H9 (cell line): ENCODE measurements at regions not wholly inside any gene's neighbourhood (a gene's known extent, or its start where the extent isn't known, plus 50 kb on each side); places are given as distances from the start of the nearest gene placed in this dataset.

Experiments
- DNase-seq: peaks from one replicate; pipeline ENCODE4 v3.0.0-alpha.2; 2017
- H2AFZ ChIP-seq: one replicate; pipeline ENCODE4 v1.6.1; 2013; ENCODE audit warnings: mild to moderate bottlenecking, low read length, control low read depth, moderate library complexity
- H2AK5ac ChIP-seq: 2 replicates; pipeline ENCODE4 v1.6.1; 2013; ENCODE audit warnings: low read length, control low read depth, mixed read lengths; ENCODE audit not compliant: insufficient read length
- H2BK120ac ChIP-seq: one replicate; pipeline ENCODE4 v1.6.1; 2013; ENCODE audit warnings: low read depth, mild to moderate bottlenecking, low read length, control low read depth, inconsistent platforms; ENCODE audit not compliant: poor library complexity, severe bottlenecking
- H2BK12ac ChIP-seq: 2 replicates; pipeline ENCODE4 v1.6.1; 2013; ENCODE audit warnings: low read length, control low read depth, mixed read lengths, low read depth; ENCODE audit not compliant: insufficient read length
- H2BK15ac ChIP-seq: 2 replicates; pipeline ENCODE4 v1.6.1; 2013; ENCODE audit warnings: low read depth, low read length, control low read depth
- H2BK20ac ChIP-seq: one replicate; pipeline ENCODE4 v1.6.1; 2013; ENCODE audit warnings: low read depth, mild to moderate bottlenecking, low read length, control low read depth, inconsistent platforms; ENCODE audit not compliant: poor library complexity, severe bottlenecking
- H2BK5ac ChIP-seq: 2 replicates; pipeline ENCODE4 v1.6.1; 2013; ENCODE audit warnings: low read length, control low read depth, mixed read lengths; ENCODE audit not compliant: insufficient read length
- H3K14ac ChIP-seq: 2 replicates; pipeline ENCODE4 v1.6.1; 2013; ENCODE audit warnings: low read length, control low read depth; ENCODE audit not compliant: insufficient read depth
- H3K18ac ChIP-seq: 2 replicates; pipeline ENCODE4 v1.6.1; 2013; ENCODE audit warnings: low read depth, mild to moderate bottlenecking, mixed read lengths, low read length, control low read depth; ENCODE audit not compliant: insufficient read length
- H3K23ac ChIP-seq: 2 replicates; pipeline ENCODE4 v1.6.1; 2013; ENCODE audit warnings: low read length, control low read depth, mixed read lengths, low read depth; ENCODE audit not compliant: insufficient read length
- H3K23me2 ChIP-seq: 2 replicates; pipeline ENCODE4 v1.6.1; 2013; ENCODE audit warnings: low read depth, mild to moderate bottlenecking, mixed read lengths, low read length, control low read depth; ENCODE audit not compliant: insufficient read length, poor library complexity, severe bottlenecking
- H3K27ac ChIP-seq: 2 replicates; pipeline ENCODE4 v1.5.1; 2013; ENCODE audit warnings: low read length, control low read depth, mixed read lengths, low read depth; ENCODE audit not compliant: insufficient read length
- H3K27me3 ChIP-seq: 2 replicates; pipeline ENCODE4 v1.6.1; 2013; ENCODE audit warnings: low read length, control low read depth, inconsistent platforms; ENCODE audit not compliant: insufficient read depth
- H3K4ac ChIP-seq: 2 replicates; pipeline ENCODE4 v1.6.1; 2013; ENCODE audit warnings: low read depth, mild to moderate bottlenecking, control low read depth, inconsistent platforms, low read length, moderate library complexity
- H3K4me1 ChIP-seq: 2 replicates; pipeline ENCODE4 v1.6.1; 2013; ENCODE audit warnings: low read length, control low read depth, inconsistent platforms; ENCODE audit not compliant: insufficient read depth
- H3K4me2 ChIP-seq: 2 replicates; pipeline ENCODE4 v1.6.1; 2013; ENCODE audit warnings: low read length, control low read depth, mixed read lengths; ENCODE audit not compliant: insufficient read length, insufficient read depth
- H3K56ac ChIP-seq: 2 replicates; pipeline ENCODE4 v1.6.1; 2013; ENCODE audit warnings: low read depth, mild to moderate bottlenecking, mixed read lengths, low read length, control low read depth; ENCODE audit not compliant: insufficient read length
- H3K79me1 ChIP-seq: 2 replicates; pipeline ENCODE4 v1.6.1; 2013; ENCODE audit warnings: low read depth, mild to moderate bottlenecking, moderate library complexity, low read length, control low read depth, inconsistent platforms; ENCODE audit not compliant: insufficient read depth, poor library complexity, severe bottlenecking
- H3K79me2 ChIP-seq: 2 replicates; pipeline ENCODE4 v1.6.1; 2013; ENCODE audit warnings: low read length, control low read depth, inconsistent platforms; ENCODE audit not compliant: insufficient read depth
- H3K9ac ChIP-seq: 2 replicates; pipeline ENCODE4 v1.6.1; 2013; ENCODE audit warnings: low read length, control low read depth, mixed read lengths; ENCODE audit not compliant: insufficient read length; ENCODE audit errors: extremely low read depth
- H3K9me3 ChIP-seq: one replicate; pipeline ENCODE4 v1.6.1; 2013; ENCODE audit warnings: low read depth, low read length, inconsistent platforms; ENCODE audit not compliant: control insufficient read depth
- H3T11ph ChIP-seq: one replicate; pipeline ENCODE4 v1.6.1; 2013; ENCODE audit warnings: mild to moderate bottlenecking, low read length, control low read depth, inconsistent platforms
- H4K20me1 ChIP-seq: one replicate; pipeline ENCODE4 v1.6.1; 2013; ENCODE audit not compliant: control insufficient read depth, insufficient read length, insufficient read depth
- H4K5ac ChIP-seq: 2 replicates; pipeline ENCODE4 v1.6.1; 2013; ENCODE audit warnings: low read depth, mild to moderate bottlenecking, mixed read lengths, low read length, control low read depth; ENCODE audit not compliant: insufficient read length
- H4K8ac ChIP-seq: replicated peaks from 2 replicates; pipeline ENCODE4 v1.6.1; 2013; ENCODE audit warnings: low read length, control low read depth, mixed read lengths, low read depth; ENCODE audit not compliant: insufficient read length
- H4K91ac ChIP-seq: 2 replicates; pipeline ENCODE4 v1.6.1; 2013; ENCODE audit warnings: low read depth, mild to moderate bottlenecking, moderate library complexity, mixed read lengths, low read length, control low read depth; ENCODE audit not compliant: insufficient read length
- H3K27ac Mint-ChIP-seq, 3 experiments: 2 replicates in 2 of 3; 3 replicates in 1 of 3; pipeline ENCODE4 v1.8.0; 2020 to 2021; ENCODE audit warnings: mixed read lengths in 3 of 3, mild to moderate bottlenecking in 1 of 3, moderate library complexity in 1 of 3
- H3K27me3 Mint-ChIP-seq: 2 replicates; pipeline ENCODE4 v1.8.0; 2021; ENCODE audit warnings: low read depth, mild to moderate bottlenecking, moderate library complexity, mixed read lengths
- H3K36me3 Mint-ChIP-seq, 3 experiments: 2 replicates in 2 of 3; 3 replicates in 1 of 3; pipeline ENCODE4 v1.8.0; 2020 to 2021; ENCODE audit warnings: low read depth in 3 of 3, mixed read lengths in 3 of 3; ENCODE audit not compliant: insufficient read depth in 1 of 3
- H3K4me1 Mint-ChIP-seq, 2 experiments: 2 replicates each; pipeline ENCODE4 v1.8.0; 2020; ENCODE audit warnings: mixed read lengths in 2 of 2
- H3K4me3 Mint-ChIP-seq, 2 experiments: 2 replicates in 1 of 2; 3 replicates in 1 of 2; pipeline ENCODE4 v1.8.0; 2020 to 2021; ENCODE audit warnings: mild to moderate bottlenecking in 2 of 2, mixed read lengths in 2 of 2, moderate library complexity in 1 of 2
- H3K9me3 Mint-ChIP-seq, 2 experiments: 2 replicates in 1 of 2; 3 replicates in 1 of 2; pipeline ENCODE4 v1.8.0; 2020; ENCODE audit warnings: mild to moderate bottlenecking in 2 of 2, mixed read lengths in 2 of 2, moderate library complexity in 1 of 2
- WGBS: extraction: QIAGEN DNeasy Blood & Tissue Kit; methylation state at CpG from one replicate; pipeline ENCODE4 v1.1.7; 2013; ENCODE audit warnings: missing lambda C conversion rate, low lambda C conversion rate, mixed read lengths; ENCODE audit not compliant: insufficient read length; ENCODE audit errors: extremely low coverage; 5-methylcytosine and 5-hydroxymethylcytosine counted together
- TF ChIP-seq, protein P1 (sequence below): fragments of 200-600 bp; sonication (generic); conservative IDR thresholded peaks from 3 replicates; pipeline ENCODE4 v1.8.0; 2021; ENCODE audit warnings: antibody characterized with exemption, mild to moderate bottlenecking

DNA sequence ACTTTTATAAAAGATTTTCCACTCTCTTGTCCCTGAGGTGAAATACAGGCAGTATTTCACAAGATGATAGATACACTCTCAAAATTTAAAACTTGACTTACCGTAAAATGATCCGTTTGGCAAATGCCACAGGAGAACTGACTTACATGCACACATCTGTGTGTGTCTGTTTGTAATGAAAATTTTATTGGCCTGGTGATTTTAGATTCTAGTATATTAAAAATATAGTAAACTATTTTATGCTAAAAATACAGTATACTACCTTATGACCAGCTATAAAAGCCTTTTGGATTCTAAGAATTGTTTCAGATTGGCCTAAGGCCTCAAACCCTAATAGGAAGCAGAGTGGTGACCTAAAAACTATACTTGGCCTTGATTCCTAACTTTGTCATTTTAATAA lies 362.7 kb downstream of the IPMK start:
- H3K9me3 ChIP-seq: no peaks in the 10 kb centered on the region
- Mint-ChIP-seq H3K4me1 (peaks cover 10% of the 10 kb centered on the region in 2 experiments), H3K27ac (no peak overlapping the region), H3K27me3 (no peaks in the 10 kb centered on the region), H3K4me3 (no peak overlapping the region), H3K9me3 (peaks cover 5 to 14% of the 10 kb centered on the region in 2 experiments; a peak in 4 of 5 replicates), H3K36me3 (peaks cover 0 to 23% (median 2%) of the 10 kb centered on the region in 3 experiments; a peak in 2 of 7 replicates)
- no peaks in the 10 kb centered on the region for H3K4me1 ChIP-seq
- no peak overlapping the region for H3T11ph ChIP-seq
- no CpG with 5 or more reads among the region's 2 CpGs for WGBS
- H3K23me2 ChIP-seq: no peaks in the 10 kb centered on the region
- H2BK15ac ChIP-seq: no peak overlapping the region
- H3K23ac ChIP-seq: no peak overlapping the region
- H3K18ac ChIP-seq: no peak overlapping the region
- H3K9ac ChIP-seq: no peak overlapping the region
- no peaks in the 10 kb centered on the region for H4K20me1 ChIP-seq
- no peak overlapping the region for H2AK5ac ChIP-seq
- no peaks in the 10 kb centered on the region for H3K27me3 ChIP-seq
- no peak overlapping the region for H2BK120ac ChIP-seq
- no peak overlapping the region for H3K14ac ChIP-seq
- H3K27ac ChIP-seq: no peak overlapping the region
- no peak overlapping the region for H2BK12ac ChIP-seq
- no peak for DNase-seq
- H4K91ac ChIP-seq: no peak overlapping the region
- no peak overlapping the region for H3K4me2 ChIP-seq
- H4K5ac ChIP-seq: no peak overlapping the region
- H2BK20ac ChIP-seq: no peak overlapping the region
- no peak overlapping the region for H2AFZ ChIP-seq
- no peak overlapping the region for H4K8ac ChIP-seq
- H3K79me1 ChIP-seq: no peaks in the 10 kb centered on the region
- H3K4ac ChIP-seq: no peak overlapping the region
- no peak overlapping the region for H2BK5ac ChIP-seq
- no peaks in the 10 kb centered on the region for H3K79me2 ChIP-seq
- TF ChIP-seq, protein P1, sequence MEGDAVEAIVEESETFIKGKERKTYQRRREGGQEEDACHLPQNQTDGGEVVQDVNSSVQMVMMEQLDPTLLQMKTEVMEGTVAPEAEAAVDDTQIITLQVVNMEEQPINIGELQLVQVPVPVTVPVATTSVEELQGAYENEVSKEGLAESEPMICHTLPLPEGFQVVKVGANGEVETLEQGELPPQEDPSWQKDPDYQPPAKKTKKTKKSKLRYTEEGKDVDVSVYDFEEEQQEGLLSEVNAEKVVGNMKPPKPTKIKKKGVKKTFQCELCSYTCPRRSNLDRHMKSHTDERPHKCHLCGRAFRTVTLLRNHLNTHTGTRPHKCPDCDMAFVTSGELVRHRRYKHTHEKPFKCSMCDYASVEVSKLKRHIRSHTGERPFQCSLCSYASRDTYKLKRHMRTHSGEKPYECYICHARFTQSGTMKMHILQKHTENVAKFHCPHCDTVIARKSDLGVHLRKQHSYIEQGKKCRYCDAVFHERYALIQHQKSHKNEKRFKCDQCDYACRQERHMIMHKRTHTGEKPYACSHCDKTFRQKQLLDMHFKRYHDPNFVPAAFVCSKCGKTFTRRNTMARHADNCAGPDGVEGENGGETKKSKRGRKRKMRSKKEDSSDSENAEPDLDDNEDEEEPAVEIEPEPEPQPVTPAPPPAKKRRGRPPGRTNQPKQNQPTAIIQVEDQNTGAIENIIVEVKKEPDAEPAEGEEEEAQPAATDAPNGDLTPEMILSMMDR: no peak
- no peak overlapping the region for H3K56ac ChIP-seq
